Activated T-cell treated with anti-CD3 and anti-CD28 coated beads, Interleukin-2, amount 50 U/mL, for 48 hours (primary cell): ENCODE measurements at regions not wholly inside any gene's neighbourhood (a gene's known extent, or its start where the extent isn't known, plus 50 kb on each side); places are given as distances from the start of the nearest gene placed in this dataset.

ENCODE experiments used
- DNase-seq, 2 experiments: peaks; one replicate each; pipeline ENCODE4 v3.0.0-alpha.2; 2020

DNA sequence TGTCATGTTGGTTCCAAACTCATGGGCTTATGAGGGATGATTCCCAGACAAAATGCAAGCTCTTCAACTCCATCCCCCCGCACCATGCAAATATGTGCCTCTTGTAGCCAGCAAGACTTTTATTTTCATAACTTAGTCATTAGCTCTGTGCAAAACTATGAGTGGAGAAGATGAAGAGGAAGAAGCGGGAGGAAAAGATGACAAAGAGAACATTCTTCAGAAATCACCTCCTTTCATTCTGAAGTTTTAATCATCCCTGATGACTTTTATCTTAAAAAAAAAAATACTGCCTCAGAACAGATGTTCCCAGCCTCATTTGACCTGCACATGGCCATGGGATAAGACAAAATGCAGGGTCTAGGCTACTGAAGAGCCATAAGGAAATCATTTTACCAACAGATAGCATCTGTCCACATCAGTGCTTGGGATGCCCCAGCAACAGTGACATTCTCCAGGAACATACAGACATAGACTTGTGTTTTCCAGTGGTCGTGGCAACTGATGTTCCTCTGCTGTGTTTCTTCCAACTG lies 145.5 kb downstream of the WNT5A start:
- DNase-seq = no peak

DNA sequence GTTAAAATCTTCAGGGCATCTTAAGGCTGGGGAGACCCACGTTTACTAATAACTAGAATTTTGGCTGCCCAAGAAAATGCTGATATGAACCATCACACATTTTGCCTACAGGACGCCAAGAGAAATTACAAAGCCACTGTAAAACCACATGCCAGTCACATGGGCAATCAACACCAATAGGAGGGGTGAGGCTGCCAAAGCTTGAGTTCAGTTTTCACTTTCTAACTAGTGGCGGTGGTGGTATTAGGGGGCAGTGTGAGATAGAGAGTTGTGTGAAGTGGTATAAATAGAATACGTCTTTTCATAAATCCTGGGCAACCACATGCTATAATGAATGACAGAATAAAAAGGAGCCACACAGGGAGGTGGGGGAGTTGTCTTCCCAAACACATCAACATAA lies 147.3 kb downstream of the WNT5A start:
- no peak for DNase-seq

- no peak for DNase-seq
These were observed 147.7 kb downstream of the WNT5A start for GRCh38 chr3:55339390-55339789.

GRCh38 chr3:55337641-55338180 lies 149.4 kb downstream of the WNT5A start:
- no peak for DNase-seq

GRCh38 chr3:55333923-55334322 lies 153.2 kb downstream of the WNT5A start:
- no peak for DNase-seq

DNA sequence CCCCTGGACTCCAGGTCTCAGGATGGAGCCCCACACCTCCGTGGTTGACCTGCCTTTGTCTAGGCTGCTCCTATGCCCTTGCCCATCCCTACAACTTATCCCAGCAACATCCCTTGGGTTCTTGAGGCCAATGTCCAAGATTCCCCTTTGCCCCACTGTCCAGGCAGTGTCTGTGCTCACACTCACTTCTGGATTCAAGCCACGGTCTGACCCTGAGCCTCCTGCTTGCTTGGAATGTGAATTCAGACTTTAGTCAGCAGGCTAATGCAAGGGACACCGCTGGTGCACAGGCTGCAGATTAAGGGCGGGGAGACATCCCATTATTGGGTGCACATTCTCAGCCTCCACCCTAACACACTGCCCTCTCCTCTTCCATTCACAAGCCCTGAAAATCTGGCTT lies 154.1 kb downstream of the WNT5A start:
- no peak for DNase-seq

- DNase-seq = no peak
These were observed 154.9 kb downstream of the WNT5A start for GRCh38 chr3:55332176-55332575.

- no peak for DNase-seq
These were observed 155.6 kb downstream of the WNT5A start for GRCh38 chr3:55331524-55331923.

DNA sequence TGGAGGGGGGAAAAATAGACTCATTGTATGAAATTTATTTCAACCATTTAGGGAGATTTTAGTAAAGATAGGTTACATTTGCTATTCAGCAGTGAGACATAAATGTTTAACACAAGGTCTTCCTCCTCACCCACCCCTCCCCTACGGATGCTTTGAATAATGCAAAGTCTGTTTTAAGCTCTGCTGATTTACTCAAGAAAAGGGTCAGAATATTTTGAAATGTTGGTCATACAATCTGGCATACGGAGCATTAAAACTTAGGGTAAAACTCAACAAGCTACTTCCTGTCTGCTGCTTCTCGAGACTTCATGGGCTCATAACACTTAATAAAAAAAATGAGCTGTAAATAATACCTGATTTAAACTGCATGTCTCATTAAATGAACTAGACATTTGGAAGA lies 156.3 kb downstream of the WNT5A start:
- DNase-seq = no peak

DNA sequence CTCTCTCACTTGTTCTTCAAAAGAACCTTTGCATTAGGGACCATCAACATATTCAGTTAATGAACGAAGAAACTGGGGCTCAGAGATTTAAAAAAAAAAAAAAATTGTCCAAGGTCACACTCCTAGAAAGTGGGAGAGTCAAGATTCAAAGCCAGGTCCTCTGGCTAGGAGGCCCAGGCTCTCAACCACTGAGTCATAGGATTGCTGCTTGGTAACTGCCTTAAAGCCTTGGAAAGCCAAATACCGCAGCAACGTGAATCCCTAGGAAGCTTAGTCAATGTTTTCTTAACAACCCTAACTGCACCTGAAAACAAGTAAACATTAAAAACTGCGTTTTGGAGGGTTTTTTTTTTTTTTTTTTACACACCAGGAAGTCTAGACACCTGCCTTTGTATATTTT lies 156.8 kb downstream of the WNT5A start:
- no peak for DNase-seq

- DNase-seq = no peak
These were observed 157.3 kb downstream of the WNT5A start for GRCh38 chr3:55329849-55330248.

GRCh38 chr3:55327131-55327920 lies 159.8 kb downstream of the WNT5A start:
- no peak for DNase-seq

DNA sequence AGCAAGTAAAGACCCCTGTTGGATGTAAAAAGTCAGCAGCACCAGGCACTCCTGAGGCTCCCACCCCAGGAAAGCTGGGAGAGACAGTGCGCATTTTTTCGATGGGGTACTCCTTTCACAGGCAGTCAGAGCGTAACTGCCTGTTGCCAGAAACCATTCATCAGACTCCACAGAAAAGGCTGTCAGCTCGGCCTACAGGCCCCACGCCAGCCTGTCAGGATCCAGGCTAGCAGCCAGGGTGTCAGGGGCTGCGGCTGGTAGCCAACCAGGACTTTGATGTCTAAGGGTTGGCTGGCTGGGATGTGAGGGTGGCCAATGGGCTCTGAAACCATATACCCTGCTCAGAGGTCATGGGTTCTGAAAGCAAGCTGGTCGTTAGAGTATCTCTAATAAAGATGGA lies 164.5 kb downstream of the WNT5A start:
- DNase-seq = no peak

DNA sequence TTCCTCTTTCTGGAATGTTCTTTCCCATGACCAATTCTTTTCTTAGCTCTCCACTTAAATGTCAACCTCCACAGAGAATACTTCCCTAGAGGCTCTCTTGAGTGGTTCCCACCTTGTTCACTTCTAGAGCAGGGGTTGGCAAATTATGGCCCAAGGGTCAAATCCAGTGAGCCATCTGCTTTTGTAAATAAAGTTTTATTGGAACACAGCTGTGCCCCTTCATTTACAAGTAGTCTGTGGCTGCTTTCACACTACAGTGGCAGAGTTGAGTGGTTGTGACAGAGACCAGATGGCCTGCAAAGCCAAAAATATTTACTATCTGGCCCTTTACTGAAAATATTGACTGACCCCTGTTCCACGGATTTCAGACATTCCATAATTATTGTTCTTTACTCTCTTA lies 166.2 kb downstream of the WNT5A start:
- no peak for DNase-seq

DNA sequence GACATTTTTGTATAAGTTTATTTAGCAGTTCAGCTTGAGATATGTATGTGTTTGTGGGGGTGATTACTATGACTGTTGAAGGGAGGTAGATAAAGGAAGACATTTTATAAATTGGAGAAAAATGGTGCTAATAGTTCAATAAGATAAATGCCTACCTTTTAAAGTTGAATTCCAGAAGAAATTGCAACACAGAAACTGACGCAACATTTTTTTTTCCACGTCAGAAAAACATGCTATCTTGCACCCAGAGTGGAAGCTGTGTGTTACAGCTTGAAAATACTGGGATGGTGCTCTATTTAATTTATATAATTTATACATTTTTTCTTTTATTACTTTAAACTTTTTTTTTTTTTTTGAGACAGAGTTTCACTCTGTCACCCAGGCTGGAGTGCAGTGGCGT lies 171.7 kb downstream of the WNT5A start:
- no peak for DNase-seq

GRCh38 chr3:55313666-55314065 lies 173.4 kb downstream of the WNT5A start:
- DNase-seq = no peak

- DNase-seq = no peak
These were observed 177.8 kb downstream of the WNT5A start for GRCh38 chr3:55309336-55309735.

GRCh38 chr3:55307622-55308021 lies 179.5 kb downstream of the WNT5A start:
- DNase-seq = no peak

DNA sequence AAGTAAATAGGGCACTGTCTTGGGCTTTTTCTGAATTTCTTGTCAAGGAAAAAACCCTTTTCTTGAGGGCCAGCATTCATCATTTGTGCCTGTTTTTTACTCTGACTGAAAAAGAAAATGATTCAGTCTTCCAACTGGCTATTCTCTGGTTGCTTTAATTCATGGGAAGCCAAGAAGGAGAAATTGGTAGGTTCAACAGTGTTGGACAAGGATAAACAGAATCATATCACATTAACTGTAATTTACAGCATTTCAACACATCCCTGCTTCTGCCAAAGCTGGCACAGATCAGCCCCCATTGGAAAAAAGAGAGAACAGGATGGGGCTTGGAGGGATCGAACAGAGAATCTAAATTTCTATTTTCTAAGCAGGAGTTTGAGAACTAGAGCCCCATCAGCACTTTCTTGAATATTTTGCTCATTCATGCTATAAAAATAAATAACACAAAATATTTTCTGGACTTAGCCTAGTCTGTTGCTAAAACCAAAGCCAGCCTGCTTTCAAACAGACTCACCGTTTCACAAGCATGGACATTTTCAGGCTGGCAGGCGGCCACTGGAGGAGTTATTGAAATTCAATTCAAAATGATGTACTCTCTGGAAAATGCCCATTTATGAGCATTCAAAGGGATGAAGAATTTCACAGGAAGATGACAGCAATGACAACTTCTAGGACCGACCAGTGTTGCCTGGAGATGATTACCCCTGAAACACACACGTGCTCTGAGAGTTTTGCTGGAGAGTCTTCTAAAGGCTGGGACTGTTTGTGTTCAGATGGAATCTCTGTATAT lies 181.2 kb downstream of the WNT5A start:
- DNase-seq = no peak

- no peak for DNase-seq
These were observed 186.4 kb downstream of the WNT5A start for GRCh38 chr3:55300701-55301100.

GRCh38 chr3:55297706-55298105 lies 189.4 kb downstream of the WNT5A start:
- DNase-seq = no peak

DNA sequence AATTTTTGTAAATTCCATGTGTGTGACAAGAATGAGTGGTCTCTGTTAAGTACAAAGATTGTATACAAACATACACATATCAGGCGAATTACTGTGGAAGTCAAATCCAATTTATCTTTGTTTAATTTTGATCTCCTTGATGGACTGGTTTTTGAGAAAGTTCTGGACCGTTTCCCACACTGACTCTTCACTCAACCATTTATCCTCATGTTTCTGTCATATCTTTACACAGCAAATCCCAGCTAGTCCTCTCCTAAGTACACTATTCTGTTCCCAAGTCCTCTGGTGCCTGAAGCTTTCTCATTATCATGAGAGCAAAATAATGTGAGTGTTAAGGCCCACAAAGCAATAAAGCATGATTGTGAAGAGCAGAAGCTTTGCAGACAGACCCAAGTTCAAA lies 189.9 kb downstream of the WNT5A start:
- no peak for DNase-seq

GRCh38 chr3:55296791-55297190 lies 190.3 kb downstream of the WNT5A start:
- DNase-seq = no peak

- no peak for DNase-seq
These were observed 191.1 kb downstream of the WNT5A start for GRCh38 chr3:55296030-55296429.
